ENCODE measurements at regions not wholly inside any gene's neighbourhood (a gene's known extent, or its start where the extent isn't known, plus 50 kb on each side); places are given as distances from the start of the nearest gene placed in this dataset.

GRCh38 chr5:57576317-57576716, 93.7 kb upstream of the ACTBL2 start:
- TF ChIP-seq CTCF (IDR thresholded peaks at IDR 0.05), result no peak
- no peak for TF ChIP-seq POLR2A (IDR thresholded peaks at IDR 0.05)
